ENCODE measurements at regions not wholly inside any gene's neighbourhood (a gene's known extent, or its start where the extent isn't known, plus 50 kb on each side); places are given as distances from the start of the nearest gene placed in this dataset.

- DNase-seq (ENCODE audit: low read depth in 2 of 2), result no peak
Measured at GRCh38 chr9:118384531-118385100, 680.4 kb downstream of the TLR4 start.

- no peak for DNase-seq (ENCODE audit: low read depth in 2 of 2)
Measured at GRCh38 chr9:118395415-118395814, 691.2 kb downstream of the TLR4 start.

DNA sequence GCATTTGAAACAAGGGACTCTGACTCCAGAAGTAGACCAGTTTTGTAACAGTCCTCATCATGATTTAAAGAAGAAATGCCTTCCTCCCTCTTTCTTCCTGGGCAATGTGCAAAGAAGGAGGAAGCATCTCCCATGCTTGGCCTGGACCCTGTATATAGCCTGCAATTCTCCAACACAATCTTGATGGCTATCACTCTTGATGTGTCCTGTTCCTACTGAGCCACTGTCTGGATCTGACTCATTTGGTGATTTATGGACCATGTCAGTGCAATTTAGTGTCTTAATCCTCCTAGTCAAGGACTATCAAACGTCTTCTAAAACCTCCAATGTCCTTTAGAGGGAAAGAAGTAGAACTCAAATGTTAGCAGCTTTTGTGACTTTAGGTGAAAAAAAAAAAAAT is 697.3 kb downstream of the TLR4 start:
- DNase-seq (ENCODE audit: low read depth in 2 of 2), result no peak

DNA sequence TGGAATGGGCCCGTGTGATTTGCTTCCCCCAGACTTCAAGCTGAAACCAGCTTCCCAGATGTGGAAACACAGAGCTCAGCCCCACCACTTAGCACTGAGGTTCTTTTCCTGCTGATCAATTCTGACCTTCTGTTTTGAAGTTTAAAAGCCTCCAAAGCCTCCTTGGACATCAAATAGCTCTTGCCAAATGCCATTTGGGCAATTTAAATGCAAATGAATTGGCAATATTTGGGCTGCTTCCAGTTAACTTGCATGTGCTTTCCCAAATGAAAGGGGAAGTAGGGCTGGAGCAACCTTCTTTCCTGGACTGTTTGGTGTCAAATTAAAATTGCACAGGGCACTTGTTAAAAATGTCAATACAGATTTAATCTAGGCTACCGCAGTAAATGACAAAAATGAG is 710.5 kb downstream of the TLR4 start:
- no peak for DNase-seq (ENCODE audit: low read depth in 2 of 2)

DNA sequence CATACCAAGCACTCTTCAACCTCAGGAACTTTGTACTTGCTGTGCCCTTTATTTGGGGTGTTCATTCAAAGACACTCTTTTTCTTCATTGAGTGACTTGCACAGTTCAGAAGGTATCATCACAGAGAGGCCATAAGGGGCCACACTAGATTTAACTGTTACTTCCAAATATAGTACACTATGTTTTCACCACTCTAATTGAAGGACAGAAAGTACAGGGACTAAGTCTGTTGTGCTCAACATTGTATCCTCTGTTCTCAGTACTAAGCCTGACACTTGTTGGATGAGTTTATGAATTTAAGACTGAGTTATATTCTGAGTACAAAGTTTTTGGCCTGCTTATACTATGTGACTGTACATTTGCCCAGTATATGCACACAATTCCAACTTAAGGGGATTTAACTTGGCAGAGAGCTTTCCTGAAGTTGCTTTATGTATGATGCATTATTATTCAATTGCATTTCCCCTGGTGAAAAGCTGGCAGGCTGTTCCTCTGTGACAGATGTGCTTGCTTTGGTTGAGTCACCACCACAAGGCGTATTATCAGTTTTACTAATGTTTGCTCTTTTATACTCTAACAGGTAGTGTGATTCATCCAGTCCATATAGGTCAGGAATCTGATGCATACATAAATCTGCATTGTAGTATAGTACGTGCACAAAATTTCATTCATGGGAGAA is 714.8 kb downstream of the TLR4 start:
- no peak for DNase-seq (ENCODE audit: low read depth in 2 of 2)

GRCh38 chr9:118419676-118420075 is 715.5 kb downstream of the TLR4 start:
- DNase-seq (ENCODE audit: low read depth in 2 of 2), result no peak

GRCh38 chr9:118422508-118422907 is 718.3 kb downstream of the TLR4 start:
- DNase-seq (ENCODE audit: low read depth in 2 of 2), result no peak

GRCh38 chr9:118423021-118423420 is 718.8 kb downstream of the TLR4 start:
- no peak for DNase-seq (ENCODE audit: low read depth in 2 of 2)

GRCh38 chr9:118423721-118424120 is 719.5 kb downstream of the TLR4 start:
- DNase-seq (ENCODE audit: low read depth in 2 of 2), result no peak

DNA sequence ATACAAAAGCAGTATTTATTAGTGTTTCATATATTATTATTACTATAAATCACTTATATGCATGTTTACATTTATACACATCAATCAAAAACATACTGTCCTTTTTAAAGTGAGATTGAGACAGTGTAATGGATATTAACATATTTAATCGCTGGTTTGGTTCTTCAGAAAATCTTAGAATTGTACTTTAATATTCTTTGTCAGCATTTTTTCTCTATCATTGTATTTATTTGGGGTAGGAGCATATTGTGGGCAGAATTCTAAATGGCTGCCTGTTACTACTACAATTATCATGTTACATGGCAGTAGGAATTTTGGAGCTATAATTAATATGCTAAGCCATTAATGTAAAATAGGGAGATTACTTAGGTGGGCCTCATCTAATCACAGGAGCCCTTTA is 722.6 kb downstream of the TLR4 start:
- no peak for DNase-seq (ENCODE audit: low read depth in 2 of 2)

GRCh38 chr9:118438810-118439209 is 734.6 kb downstream of the TLR4 start:
- DNase-seq (ENCODE audit: low read depth in 2 of 2), result no peak

- DNase-seq (ENCODE audit: low read depth in 2 of 2), result no peak
Measured at GRCh38 chr9:118439441-118439840, 735.2 kb downstream of the TLR4 start.

- no peak for DNase-seq (ENCODE audit: low read depth in 2 of 2)
Measured at GRCh38 chr9:118444403-118444802, 740.2 kb downstream of the TLR4 start.

GRCh38 chr9:118446943-118447639 is 742.9 kb downstream of the TLR4 start:
- DNase-seq (ENCODE audit: low read depth in 2 of 2), result no peak

- no peak for DNase-seq (ENCODE audit: low read depth in 2 of 2)
Measured at GRCh38 chr9:118449554-118449953, 745.4 kb downstream of the TLR4 start.

- DNase-seq (ENCODE audit: low read depth in 2 of 2), result no peak
Measured at GRCh38 chr9:118455259-118455658, 751.1 kb downstream of the TLR4 start.

GRCh38 chr9:118455788-118456187 is 751.6 kb downstream of the TLR4 start:
- DNase-seq (ENCODE audit: low read depth in 2 of 2), result no peak

- DNase-seq (ENCODE audit: low read depth in 2 of 2), result no peak
Measured at GRCh38 chr9:118457171-118458000, 753.2 kb downstream of the TLR4 start.

- no peak for DNase-seq (ENCODE audit: low read depth in 2 of 2)
Measured at GRCh38 chr9:118459913-118460312, 755.7 kb downstream of the TLR4 start.

DNA sequence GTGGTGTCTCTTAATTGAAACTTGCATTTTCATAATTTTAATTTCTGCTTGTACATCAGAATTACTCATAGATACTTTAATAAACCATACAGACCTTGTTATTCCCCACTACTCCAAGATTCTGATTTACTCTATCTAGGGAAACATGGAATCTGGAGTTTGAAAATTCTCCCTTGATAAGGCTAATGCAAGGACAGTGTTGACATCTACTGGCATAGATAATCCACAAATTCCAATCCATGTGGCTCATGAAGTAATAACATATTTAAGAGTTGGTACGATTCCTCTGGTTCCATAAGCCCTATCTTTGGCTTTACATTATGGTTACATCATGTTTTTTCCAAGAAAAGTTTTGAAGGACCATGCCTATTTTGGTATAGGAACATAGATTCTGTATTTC is 759.2 kb downstream of the TLR4 start:
- no peak for DNase-seq (ENCODE audit: low read depth in 2 of 2)

GRCh38 chr9:118473521-118473920 is 769.3 kb downstream of the TLR4 start:
- no peak for DNase-seq (ENCODE audit: low read depth in 2 of 2)

DNA sequence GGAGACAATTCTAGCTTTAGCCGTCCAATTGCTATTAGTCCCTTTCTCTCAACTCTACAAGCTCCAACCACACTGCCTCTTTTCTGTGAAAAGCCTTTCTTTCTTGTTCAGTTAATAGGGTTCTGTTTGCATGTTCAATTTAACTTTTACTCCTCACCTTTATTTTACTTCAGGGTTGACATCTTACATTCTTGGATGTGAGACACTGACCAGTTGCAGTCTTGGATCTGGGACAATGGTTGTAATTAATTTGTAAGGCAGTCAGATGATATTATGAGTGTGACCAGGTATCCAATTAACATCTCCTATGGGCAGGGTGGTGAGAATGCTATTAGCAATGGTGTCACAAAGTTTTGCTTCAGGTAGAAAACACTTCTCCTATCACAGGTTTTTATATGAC is 774.5 kb downstream of the TLR4 start:
- DNase-seq (ENCODE audit: low read depth in 2 of 2), result no peak
